GM12865 (cell line): ENCODE measurements at regions not wholly inside any gene's neighbourhood (a gene's known extent, or its start where the extent isn't known, plus 50 kb on each side); places are given as distances from the start of the nearest gene placed in this dataset.
A peak's percentile ranks its signal among the peaks of the same experiment; 100 is the strongest.

Source experiments
- DNase-seq: peaks from one replicate; pipeline ENCODE4 v3.0.0; 2010; ENCODE audit warnings: low read depth
- H3K4me3 ChIP-seq: 2 replicates; pipeline ENCODE4 v1.5.1; 2011; ENCODE audit warnings: mild to moderate bottlenecking, low read depth, low read length, control low read depth
- TF ChIP-seq, protein P1 (sequence below): IDR thresholded peaks from 2 replicates; pipeline ENCODE4 v1.5.1; 2011; ENCODE audit warnings: low read length, control low read depth, low read depth, inconsistent platforms; ENCODE audit not compliant: insufficient read depth; ENCODE audit errors: missing control alignments

DNA sequence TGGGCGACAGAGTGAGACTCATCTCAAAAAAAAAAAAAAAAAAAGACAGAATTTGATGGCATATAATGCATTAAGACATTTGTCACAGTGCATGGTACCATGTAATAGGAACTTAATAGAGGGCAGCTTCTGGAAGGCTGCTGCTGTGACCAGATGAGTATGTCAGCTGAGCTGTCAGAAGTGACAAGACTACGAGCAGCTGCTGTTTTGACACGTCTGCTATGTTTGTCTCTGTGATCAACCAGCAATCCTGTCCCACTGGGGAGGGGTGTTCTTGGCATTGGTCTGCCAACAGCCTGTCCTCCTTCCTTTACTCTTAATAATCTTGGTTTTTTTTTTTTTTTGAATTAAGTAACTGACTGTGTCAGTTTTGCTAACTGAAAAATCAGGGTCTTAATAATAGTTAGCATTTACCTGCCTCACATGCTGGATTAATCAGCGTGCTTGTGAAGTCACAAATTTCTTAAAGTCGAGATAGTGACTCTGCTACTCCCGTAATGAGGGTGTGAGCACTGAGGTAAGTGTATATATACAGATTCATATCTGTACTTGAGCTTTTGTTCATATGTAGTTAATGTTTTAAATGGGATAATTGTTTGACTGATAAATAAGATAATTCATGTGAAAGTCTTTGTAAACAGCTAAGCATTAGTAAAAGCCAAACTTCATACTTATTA is 152.4 kb downstream of the BMP2 start:
- TF ChIP-seq, protein P1, sequence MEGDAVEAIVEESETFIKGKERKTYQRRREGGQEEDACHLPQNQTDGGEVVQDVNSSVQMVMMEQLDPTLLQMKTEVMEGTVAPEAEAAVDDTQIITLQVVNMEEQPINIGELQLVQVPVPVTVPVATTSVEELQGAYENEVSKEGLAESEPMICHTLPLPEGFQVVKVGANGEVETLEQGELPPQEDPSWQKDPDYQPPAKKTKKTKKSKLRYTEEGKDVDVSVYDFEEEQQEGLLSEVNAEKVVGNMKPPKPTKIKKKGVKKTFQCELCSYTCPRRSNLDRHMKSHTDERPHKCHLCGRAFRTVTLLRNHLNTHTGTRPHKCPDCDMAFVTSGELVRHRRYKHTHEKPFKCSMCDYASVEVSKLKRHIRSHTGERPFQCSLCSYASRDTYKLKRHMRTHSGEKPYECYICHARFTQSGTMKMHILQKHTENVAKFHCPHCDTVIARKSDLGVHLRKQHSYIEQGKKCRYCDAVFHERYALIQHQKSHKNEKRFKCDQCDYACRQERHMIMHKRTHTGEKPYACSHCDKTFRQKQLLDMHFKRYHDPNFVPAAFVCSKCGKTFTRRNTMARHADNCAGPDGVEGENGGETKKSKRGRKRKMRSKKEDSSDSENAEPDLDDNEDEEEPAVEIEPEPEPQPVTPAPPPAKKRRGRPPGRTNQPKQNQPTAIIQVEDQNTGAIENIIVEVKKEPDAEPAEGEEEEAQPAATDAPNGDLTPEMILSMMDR, result no peak
- H3K4me3 ChIP-seq, result no peak overlapping the region
- DNase-seq, result no peak

DNA sequence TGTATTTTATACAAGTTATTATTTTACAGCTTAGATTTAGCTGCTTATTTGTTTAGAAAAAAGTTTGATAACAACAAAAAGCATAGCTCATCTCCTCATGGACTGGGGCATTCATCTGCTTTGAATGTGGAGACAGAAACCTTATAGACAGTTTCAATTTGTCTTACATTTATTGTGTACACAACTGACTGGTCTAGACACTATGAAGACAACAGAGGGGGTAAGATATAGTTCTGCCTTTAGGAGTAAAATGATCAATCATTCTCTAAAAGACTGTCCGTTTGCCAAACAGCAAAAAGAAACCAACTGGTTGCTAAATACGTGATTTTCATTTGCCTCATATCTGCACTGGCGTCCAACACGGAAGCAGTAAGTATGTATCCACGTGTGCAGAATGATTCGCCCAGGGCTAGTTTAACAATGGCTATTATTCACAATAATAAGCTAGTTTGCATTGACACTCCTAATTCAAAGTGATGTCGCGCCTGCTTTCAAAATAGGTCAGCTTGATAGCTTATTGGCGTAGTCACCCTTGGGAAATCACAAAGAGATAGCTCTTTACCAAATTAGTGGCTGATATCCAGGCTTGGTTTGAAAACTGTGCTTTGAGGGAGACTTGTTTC is 153.6 kb downstream of the BMP2 start:
- TF ChIP-seq, protein P1, result no peak
- H3K4me3 ChIP-seq, result no peak overlapping the region
- no peak for DNase-seq

DNA sequence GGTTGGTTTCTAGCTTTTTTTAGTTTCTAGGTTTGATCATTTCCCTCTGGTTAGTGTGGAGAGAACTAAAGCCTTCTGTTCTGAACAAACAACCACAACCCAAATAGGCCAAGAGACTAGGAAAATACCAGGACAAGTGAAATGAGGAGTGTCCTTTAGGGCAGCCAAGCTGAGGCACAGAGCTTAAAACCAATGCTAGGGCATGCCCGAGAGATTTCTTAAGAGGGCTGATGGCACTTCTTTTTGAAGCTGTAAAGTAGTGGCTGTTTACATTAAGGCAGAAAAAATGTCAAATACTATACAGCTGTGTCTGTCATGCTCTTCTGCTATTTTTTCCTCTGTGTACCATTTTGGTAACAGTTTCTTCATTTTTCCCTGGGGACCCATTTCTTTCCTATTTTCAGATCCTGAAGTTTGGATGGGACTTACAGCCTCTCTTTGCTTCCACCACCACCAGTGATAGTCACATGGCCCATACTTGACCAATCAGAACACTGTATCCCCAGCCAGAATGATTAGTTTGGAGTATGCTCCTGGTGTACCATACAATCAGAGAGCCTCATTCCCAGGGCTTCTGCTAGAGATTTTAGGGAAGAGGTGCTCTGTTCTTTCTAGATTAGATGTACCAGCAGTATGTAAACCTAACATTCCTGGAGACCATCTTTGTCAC is 154.4 kb downstream of the BMP2 start:
- no peak for DNase-seq
- TF ChIP-seq, protein P1, result no peak

DNA sequence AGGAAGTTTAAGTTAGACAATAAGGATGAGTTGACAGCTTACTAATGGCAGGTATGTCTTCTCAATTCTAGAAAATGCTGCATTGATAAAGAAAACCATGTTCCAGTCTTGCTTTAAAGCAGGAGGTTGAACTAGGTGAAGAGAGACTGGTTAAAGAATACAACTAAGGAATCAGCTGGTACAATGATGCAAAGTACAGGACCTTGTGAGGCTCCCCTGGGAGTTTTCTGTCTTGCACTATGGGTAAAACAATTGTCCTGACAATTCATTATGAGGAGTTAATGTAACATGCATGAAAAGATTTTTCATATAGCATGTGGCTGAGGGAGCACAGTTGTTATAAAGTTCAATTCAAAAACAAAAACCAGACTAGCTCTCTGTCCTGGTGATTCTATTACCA is 157.2 kb downstream of the BMP2 start:
- no peak overlapping the region for H3K4me3 ChIP-seq
- TF ChIP-seq, protein P1, result no peak
- DNase-seq, result no peak

More for the DNA sequence above, 154.4 kb downstream of the BMP2 start:
- no peak overlapping the region for H3K4me3 ChIP-seq

DNA sequence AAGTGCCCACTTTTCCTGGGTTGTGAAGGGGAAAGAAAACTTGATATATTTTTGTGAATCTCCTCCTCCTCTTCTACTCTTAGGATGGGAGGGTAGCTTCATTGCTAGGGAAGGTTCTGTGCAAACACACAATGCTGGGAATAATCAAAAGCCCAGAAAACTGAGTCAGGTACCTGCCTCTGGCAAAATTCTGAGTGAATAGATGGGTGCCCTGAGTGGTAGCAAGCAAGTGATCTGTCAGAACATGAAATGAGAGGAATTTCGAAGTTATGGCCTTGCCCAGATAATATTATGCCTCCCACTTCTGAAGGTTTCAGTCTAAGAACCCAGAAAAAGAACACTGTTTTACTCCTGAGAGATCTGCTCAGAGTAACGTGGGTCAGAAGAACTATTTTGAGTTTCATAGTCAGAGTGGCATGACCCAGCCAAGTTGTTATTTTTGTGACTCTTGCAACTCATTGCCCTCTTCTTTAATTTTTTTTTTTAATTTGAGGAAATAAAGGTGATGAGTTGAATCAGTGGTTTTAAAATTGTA is 158.3 kb downstream of the BMP2 start:
- H3K4me3 ChIP-seq, result no peak overlapping the region
- TF ChIP-seq, protein P1, result no peak
- DNase-seq, result no peak

DNA sequence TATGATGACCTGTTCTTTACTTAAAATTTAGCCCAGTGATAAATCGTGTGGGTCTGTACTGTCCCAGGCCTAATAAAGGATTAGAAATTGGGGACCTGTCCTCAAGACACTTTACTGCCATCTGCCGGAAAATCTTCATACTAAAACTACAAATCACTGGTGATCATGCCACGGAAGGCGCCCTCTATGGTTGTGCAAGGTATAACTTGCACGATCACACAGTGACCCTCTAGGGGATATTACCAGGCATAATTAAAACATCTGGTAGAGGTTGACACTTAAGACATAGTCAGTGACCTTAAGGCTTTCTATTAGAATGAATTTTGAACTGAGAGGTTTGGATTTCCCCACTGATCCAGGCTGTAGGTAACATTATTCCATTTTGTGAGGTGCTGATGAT is 172.6 kb downstream of the BMP2 start:
- no peak overlapping the region for H3K4me3 ChIP-seq
- peak; percentile 6 for DNase-seq
- TF ChIP-seq, protein P1, result no peak

DNA sequence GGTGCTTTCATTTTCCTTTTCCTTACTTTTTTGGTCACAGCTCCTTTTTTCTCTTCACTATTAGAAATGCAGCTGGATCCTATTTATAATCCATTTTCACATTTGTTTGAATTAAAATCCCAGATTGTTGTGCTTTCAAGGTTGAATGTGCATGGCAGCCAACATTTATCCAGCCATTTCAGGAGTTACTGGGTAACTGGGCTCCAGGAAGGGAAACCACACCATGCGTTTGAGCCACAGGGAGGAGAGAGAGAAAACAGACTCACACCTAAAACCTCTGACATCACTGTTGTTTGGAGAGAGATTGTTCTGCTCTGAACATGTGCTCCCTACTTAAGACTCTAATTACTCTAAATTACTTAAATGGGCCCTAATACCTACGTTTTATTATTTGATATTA is 173.4 kb downstream of the BMP2 start:
- DNase-seq, result no peak
- TF ChIP-seq, protein P1, result no peak
- H3K4me3 ChIP-seq, result no peak overlapping the region
